NCI-H1092 treated with DMSO at 0.1 percent for 48 hours (cell line): ENCODE measurements at regions not wholly inside any gene's neighbourhood (a gene's known extent, or its start where the extent isn't known, plus 50 kb on each side); places are given as distances from the start of the nearest gene placed in this dataset.
"Not testable (repeated sequence)": the region's sequence is repeated elsewhere in the genome, so short reads cannot be mapped to it uniquely, and the experiment has no call there.

Source experiments
- DNase-seq: peaks from one replicate; lab custom pipeline; 2025; lab: John Stamatoyannopoulos, UW

GRCh38 chrX:140337263-140337662 lies 167.6 kb downstream of the SOX3 start:
- DNase-seq, result no peak

- DNase-seq, result no peak
These were observed 186.6 kb downstream of the SOX3 start for GRCh38 chrX:140318296-140318695.

GRCh38 chrX:140317462-140317861 lies 187.4 kb downstream of the SOX3 start:
- DNase-seq, result no peak

- no peak for DNase-seq
These were observed 205.7 kb downstream of the SOX3 start for GRCh38 chrX:140298960-140299825.

- DNase-seq, result no peak
These were observed 207.6 kb downstream of the SOX3 start for GRCh38 chrX:140297273-140297672.

GRCh38 chrX:140292961-140293360 lies 211.9 kb downstream of the SOX3 start:
- no peak for DNase-seq

- DNase-seq, result no peak
These were observed 212.7 kb downstream of the SOX3 start for GRCh38 chrX:140292188-140292587.

- no peak for DNase-seq
These were observed 229.9 kb downstream of the SOX3 start for GRCh38 chrX:140274811-140275525.

- no peak for DNase-seq
These were observed 230.9 kb downstream of the SOX3 start for GRCh38 chrX:140273921-140274320.

GRCh38 chrX:140250391-140250790 lies 254.5 kb downstream of the SOX3 start:
- no peak for DNase-seq

- no peak for DNase-seq
These were observed 255.8 kb downstream of the SOX3 start for GRCh38 chrX:140249088-140249487.

GRCh38 chrX:140229191-140229590 lies 263.9 kb upstream of the CXorf66 start:
- no peak for DNase-seq

GRCh38 chrX:140226037-140226436 lies 260.7 kb upstream of the CXorf66 start:
- not testable (repeated sequence) for DNase-seq

- DNase-seq, result not testable (repeated sequence)
These were observed 250.6 kb upstream of the CXorf66 start for GRCh38 chrX:140215894-140216293.

GRCh38 chrX:140214518-140214917 lies 249.2 kb upstream of the CXorf66 start:
- not testable (repeated sequence) for DNase-seq

- DNase-seq, result no peak
These were observed 241.3 kb upstream of the CXorf66 start for GRCh38 chrX:140206657-140207056.

GRCh38 chrX:140190441-140191108 lies 225.3 kb upstream of the CXorf66 start:
- DNase-seq, result no peak

GRCh38 chrX:140180585-140180984 lies 215.3 kb upstream of the CXorf66 start:
- DNase-seq, result no peak

- DNase-seq, result no peak
These were observed 212.5 kb upstream of the CXorf66 start for GRCh38 chrX:140177821-140178220.

- DNase-seq, result no peak
These were observed 207.1 kb upstream of the CXorf66 start for GRCh38 chrX:140172401-140172800.

- DNase-seq, result no peak
These were observed 202.2 kb upstream of the CXorf66 start for GRCh38 chrX:140167551-140167950.

- DNase-seq, result no peak
These were observed 200.5 kb upstream of the CXorf66 start for GRCh38 chrX:140165849-140166248.

- DNase-seq, result no peak
These were observed 199.1 kb upstream of the CXorf66 start for GRCh38 chrX:140164391-140164790.
